OCI-LY1 (cell line): ENCODE measurements at regions not wholly inside any gene's neighbourhood (a gene's known extent, or its start where the extent isn't known, plus 50 kb on each side); places are given as distances from the start of the nearest gene placed in this dataset.

ENCODE experiments used
- H2AFZ ChIP-seq: fragments of 200-600 bp; sonication (generic), shearing (Covaris generic); 2 replicates; pipeline ENCODE4 v1.6.0; 2014; ENCODE audit warnings: antibody characterized with exemption, mild to moderate bottlenecking, low read length
- H3F3A ChIP-seq: fragments of 200-600 bp; sonication (generic), shearing (Covaris generic); 2 replicates; pipeline ENCODE4 v1.6.0; 2014; ENCODE audit warnings: mild to moderate bottlenecking, antibody characterized with exemption, low read length, moderate library complexity; ENCODE audit not compliant: insufficient read depth
- H3K27ac ChIP-seq: fragments of 200-600 bp; sonication (generic); 2 replicates; pipeline ENCODE4 v1.5.1; 2014; ENCODE audit warnings: low read length, mixed run types, mild to moderate bottlenecking, low read depth; ENCODE audit not compliant: poor library complexity, severe bottlenecking
- H3K27me3 ChIP-seq: fragments of 200-600 bp; sonication (generic); 2 replicates; pipeline ENCODE4 v1.6.0; 2014; ENCODE audit warnings: antibody characterized with exemption, mild to moderate bottlenecking, low read length, moderate library complexity; ENCODE audit not compliant: insufficient read depth
- H3K36me3 ChIP-seq: fragments of 200-600 bp; sonication (generic); 2 replicates; pipeline ENCODE4 v1.6.1; 2014; ENCODE audit warnings: mild to moderate bottlenecking, antibody characterized with exemption, low read length, moderate library complexity, mixed read lengths; ENCODE audit not compliant: insufficient read depth
- H3K4me1 ChIP-seq: fragments of 200-600 bp; sonication (generic); 2 replicates; pipeline ENCODE4 v1.5.1; 2014; ENCODE audit warnings: mild to moderate bottlenecking, low read length, moderate library complexity; ENCODE audit not compliant: insufficient read depth, severe bottlenecking
- H3K4me2 ChIP-seq: fragments of 200-600 bp; sonication (generic), shearing (Covaris generic); 2 replicates; pipeline ENCODE4 v1.6.1; 2014; ENCODE audit warnings: low read length
- H3K4me3 ChIP-seq: fragments of 200-600 bp; sonication (generic); 2 replicates; pipeline ENCODE4 v1.5.1; 2014; ENCODE audit warnings: low read length, low read depth, mild to moderate bottlenecking, mixed read lengths; ENCODE audit not compliant: poor library complexity, severe bottlenecking
- H3K79me2 ChIP-seq: fragments of 200-600 bp; shearing (Covaris generic); 2 replicates; pipeline ENCODE4 v1.6.1; 2016; ENCODE audit warnings: mixed run types, low read length, mixed read lengths; ENCODE audit not compliant: insufficient read depth
- H3K9ac ChIP-seq: fragments of 200-600 bp; sonication (generic), shearing (Covaris generic); 2 replicates; pipeline ENCODE4 v1.6.1; 2014; ENCODE audit warnings: mild to moderate bottlenecking, low read length, mixed read lengths
- H3K9me2 ChIP-seq: fragments of 200-600 bp; sonication (generic), shearing (Covaris generic); 2 replicates; pipeline ENCODE4 v1.6.1; 2014; ENCODE audit warnings: low read depth, mild to moderate bottlenecking, low read length, mixed read lengths
- H3K9me3 ChIP-seq: fragments of 200-600 bp; shearing (Covaris generic); 2 replicates; pipeline ENCODE4 v1.6.1; 2014; ENCODE audit warnings: low read length, mixed read lengths
- H4K20me1 ChIP-seq: fragments of 200-600 bp; sonication (generic), shearing (Covaris generic); 2 replicates; pipeline ENCODE4 v1.6.0; 2016; ENCODE audit warnings: mild to moderate bottlenecking, low read length; ENCODE audit not compliant: insufficient read depth
- EZH2 ChIP-seq: fragments of 200-600 bp; sonication (generic), shearing (Covaris generic); IDR thresholded peaks from 2 replicates; pipeline ENCODE4 v1.8.0; 2017; ENCODE audit warnings: borderline replicate concordance, mixed run types, mild to moderate bottlenecking, antibody characterized with exemption, low read length, moderate library complexity, mixed read lengths
- TF ChIP-seq, protein P1 (sequence below): fragments of 200-600 bp; sonication (generic), shearing (Covaris generic); IDR thresholded peaks from 2 replicates; pipeline ENCODE4 v1.5.1; 2017; ENCODE audit warnings: mild to moderate bottlenecking, antibody characterized with exemption, low read length, moderate library complexity, mixed read lengths

DNA sequence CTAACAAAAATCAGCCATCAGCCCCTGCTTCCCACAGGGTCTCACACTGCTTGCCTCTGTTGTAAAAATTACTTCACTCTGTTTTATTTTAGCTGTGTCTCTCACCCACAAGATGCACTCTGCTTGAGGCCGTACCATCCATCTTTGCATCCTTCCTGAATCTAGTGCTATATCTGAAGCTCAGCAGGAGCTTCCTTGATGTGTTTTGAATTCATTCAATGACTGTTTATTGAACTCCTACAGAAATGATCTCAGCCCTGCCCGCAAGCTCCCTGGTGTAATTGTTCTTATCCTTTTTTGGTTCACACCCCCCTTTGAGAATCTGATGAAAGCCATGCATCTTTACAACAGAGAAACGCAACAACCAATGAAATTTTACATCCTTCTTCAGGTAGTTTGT lies 310.2 kb upstream of the ZC3H12C start:
- TF ChIP-seq, protein P1, sequence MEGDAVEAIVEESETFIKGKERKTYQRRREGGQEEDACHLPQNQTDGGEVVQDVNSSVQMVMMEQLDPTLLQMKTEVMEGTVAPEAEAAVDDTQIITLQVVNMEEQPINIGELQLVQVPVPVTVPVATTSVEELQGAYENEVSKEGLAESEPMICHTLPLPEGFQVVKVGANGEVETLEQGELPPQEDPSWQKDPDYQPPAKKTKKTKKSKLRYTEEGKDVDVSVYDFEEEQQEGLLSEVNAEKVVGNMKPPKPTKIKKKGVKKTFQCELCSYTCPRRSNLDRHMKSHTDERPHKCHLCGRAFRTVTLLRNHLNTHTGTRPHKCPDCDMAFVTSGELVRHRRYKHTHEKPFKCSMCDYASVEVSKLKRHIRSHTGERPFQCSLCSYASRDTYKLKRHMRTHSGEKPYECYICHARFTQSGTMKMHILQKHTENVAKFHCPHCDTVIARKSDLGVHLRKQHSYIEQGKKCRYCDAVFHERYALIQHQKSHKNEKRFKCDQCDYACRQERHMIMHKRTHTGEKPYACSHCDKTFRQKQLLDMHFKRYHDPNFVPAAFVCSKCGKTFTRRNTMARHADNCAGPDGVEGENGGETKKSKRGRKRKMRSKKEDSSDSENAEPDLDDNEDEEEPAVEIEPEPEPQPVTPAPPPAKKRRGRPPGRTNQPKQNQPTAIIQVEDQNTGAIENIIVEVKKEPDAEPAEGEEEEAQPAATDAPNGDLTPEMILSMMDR, result no peak
- TF ChIP-seq EZH2, result no peak
- Histone ChIP-seq H3K9me2 (no peaks in the 10 kb centered on the region), H3K36me3 (no peaks in the 10 kb centered on the region), H3K4me2 (no peak overlapping the region), H2AFZ (no peak overlapping the region), H3K9me3 (no peaks in the 10 kb centered on the region), H3K9ac (no peak overlapping the region), H3K27me3 (no peaks in the 10 kb centered on the region), H3K4me1 (no peaks in the 10 kb centered on the region), H3K4me3 (no peak overlapping the region), H3F3A (no peaks in the 10 kb centered on the region), H4K20me1 (no peaks in the 10 kb centered on the region), H3K79me2 (no peaks in the 10 kb centered on the region), H3K27ac (no peak overlapping the region)

- Histone ChIP-seq H2AFZ (no peak overlapping the region), H3K4me1 (no peaks in the 10 kb centered on the region)
- TF ChIP-seq, protein P1, result no peak
- TF ChIP-seq EZH2, result no peak
These were observed 309.4 kb upstream of the ZC3H12C start for GRCh38 chr11:109783840-109784239.

DNA sequence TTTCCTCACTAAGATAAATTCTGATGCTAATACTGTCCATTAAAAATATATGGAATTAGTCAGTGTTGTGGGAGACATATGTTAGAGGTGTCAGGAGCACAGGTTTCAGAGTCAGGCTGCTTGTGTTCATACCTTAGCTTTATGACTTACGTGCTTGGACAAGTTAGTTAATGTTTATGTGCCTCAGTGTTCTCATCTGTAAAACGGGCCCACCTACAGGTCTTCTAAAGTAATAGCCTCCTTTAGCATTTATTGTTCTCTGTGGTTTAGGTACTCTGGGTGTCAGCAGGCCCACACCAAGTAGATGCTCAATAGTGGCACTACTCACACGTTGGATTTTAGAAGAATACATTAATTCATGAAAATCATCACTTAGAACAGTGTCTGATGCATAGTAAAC lies 308.7 kb upstream of the ZC3H12C start:
- H3K4me1 ChIP-seq, result no peaks in the 10 kb centered on the region
- H3F3A ChIP-seq, result no peaks in the 10 kb centered on the region
- H3K79me2 ChIP-seq, result no peaks in the 10 kb centered on the region
- H3K4me2 ChIP-seq, result no peak overlapping the region
- no peaks in the 10 kb centered on the region for H3K9me3 ChIP-seq
- no peaks in the 10 kb centered on the region for H4K20me1 ChIP-seq
- 0 out of 2 replicates have a peak, but pooled peaks cover 3% of the 10 kb centered on the region for H3K27me3 ChIP-seq
- no peak overlapping the region for H2AFZ ChIP-seq
- H3K27ac ChIP-seq, result no peak overlapping the region
- TF ChIP-seq, protein P1, result no peak
- TF ChIP-seq EZH2, result no peak
- no peaks in the 10 kb centered on the region for H3K36me3 ChIP-seq
- no peak overlapping the region for H3K4me3 ChIP-seq
- no peaks in the 10 kb centered on the region for H3K9me2 ChIP-seq
- H3K9ac ChIP-seq, result no peak overlapping the region

More at GRCh38 chr11:109783840-109784239, 309.4 kb upstream of the ZC3H12C start:
- Histone ChIP-seq H3K9ac (no peak overlapping the region), H3K27ac (no peak overlapping the region), H3K79me2 (no peaks in the 10 kb centered on the region), H3K36me3 (no peaks in the 10 kb centered on the region), H3K4me3 (no peak overlapping the region), H4K20me1 (no peaks in the 10 kb centered on the region), H3K27me3 (0 out of 2 replicates have a peak, but pooled peaks cover under 1% of the 10 kb centered on the region), H3K4me2 (no peak overlapping the region), H3K9me3 (no peaks in the 10 kb centered on the region), H3K9me2 (no peaks in the 10 kb centered on the region), H3F3A (no peaks in the 10 kb centered on the region)
